Fibroblast of skin of left quadriceps (primary cell): ENCODE measurements at regions not wholly inside any gene's neighbourhood (a gene's known extent, or its start where the extent isn't known, plus 50 kb on each side); places are given as distances from the start of the nearest gene placed in this dataset.
A peak's percentile ranks its signal among the peaks of the same experiment; 100 is the strongest.

ENCODE experiments used
- DNase-seq, 2 experiments: peaks; one replicate each; pipeline ENCODE4 v3.0.0-alpha.2; 2013; ENCODE audit warnings: low read depth in 2 of 2

GRCh38 chr5:23368393-23368792, 139.0 kb upstream of the PRDM9 start:
- DNase-seq = no peak

- no peak for DNase-seq
Measured at GRCh38 chr5:23367874-23368273, 139.5 kb upstream of the PRDM9 start.

DNA sequence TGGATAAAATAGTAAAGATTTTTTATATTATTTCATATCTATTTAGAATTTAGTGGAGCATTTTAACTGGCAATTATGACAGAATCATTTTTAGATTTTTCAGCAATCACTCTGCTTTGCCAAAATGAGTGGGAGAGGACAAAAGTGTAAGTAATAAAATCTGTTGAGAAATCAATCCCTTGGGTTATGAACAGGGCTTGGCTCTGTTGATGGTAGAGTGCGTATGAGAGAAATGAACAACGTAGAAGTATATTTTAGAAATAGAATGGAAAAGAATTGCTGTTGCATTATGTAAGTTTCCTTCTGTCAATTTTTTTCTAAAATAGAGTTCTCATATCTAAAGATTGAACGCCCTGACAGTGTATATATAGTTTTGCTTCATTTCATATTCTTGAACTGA, 154.1 kb upstream of the PRDM9 start:
- DNase-seq = no peak

DNA sequence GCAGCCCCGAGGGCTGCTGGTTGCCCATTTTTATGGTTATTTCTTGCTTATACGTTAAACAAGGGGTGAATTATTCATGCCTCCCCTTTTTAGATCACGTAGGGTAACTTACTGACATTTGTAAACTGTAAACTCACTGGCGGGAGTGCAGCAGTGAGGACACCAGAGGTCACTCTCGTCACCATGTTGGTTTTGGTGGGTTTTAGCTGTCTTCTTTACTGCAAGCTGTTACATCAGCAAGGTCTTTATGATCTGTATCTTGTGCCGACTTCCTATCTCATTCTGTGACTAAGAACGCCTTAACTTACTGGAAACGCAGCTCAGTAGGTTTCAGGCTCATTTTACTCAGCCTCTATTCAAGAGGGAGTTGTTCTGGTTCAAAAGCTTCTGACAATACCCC, 155.0 kb upstream of the PRDM9 start:
- no peak for DNase-seq

DNA sequence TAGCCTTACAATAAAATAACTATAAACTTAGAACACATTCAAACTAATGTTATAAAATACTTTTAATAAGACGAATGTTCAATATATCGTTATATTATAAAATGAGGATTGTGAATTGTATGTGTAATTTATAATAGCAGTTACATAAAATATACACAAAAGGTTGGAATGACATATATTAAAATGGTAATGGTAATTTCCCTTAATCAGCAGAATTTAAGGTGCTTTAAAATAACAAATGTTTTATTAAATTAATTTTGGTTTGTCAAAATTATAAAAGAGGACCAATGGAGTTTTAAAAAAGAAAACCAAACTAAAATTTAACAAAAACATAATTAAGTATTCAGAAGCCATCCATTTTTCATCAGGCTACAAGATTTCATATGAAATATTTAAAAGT, 164.3 kb upstream of the PRDM9 start:
- no peak for DNase-seq

GRCh38 chr5:23332650-23333251, 174.7 kb upstream of the PRDM9 start:
- peak in 1 of 2 experiments; percentile 2 for DNase-seq

DNA sequence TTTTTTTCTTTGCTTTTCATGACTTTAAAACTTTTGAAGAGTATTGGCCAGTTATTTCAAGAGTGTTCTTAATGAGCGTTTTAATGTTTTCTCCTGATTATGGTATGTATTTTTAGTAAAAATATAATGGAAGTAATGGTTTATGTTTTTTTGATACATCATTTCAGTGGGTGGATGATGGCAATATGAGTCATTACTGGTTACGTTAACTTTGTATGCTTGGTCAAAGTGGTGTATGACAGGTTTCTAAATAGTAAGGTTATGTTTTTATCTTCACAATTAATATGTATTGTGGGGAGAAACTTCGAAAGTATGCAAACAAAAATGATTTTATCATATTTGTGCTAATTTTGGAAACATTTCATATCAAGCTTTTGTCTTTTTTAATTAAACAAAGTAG, 176.7 kb upstream of the PRDM9 start:
- DNase-seq = no peak

DNA sequence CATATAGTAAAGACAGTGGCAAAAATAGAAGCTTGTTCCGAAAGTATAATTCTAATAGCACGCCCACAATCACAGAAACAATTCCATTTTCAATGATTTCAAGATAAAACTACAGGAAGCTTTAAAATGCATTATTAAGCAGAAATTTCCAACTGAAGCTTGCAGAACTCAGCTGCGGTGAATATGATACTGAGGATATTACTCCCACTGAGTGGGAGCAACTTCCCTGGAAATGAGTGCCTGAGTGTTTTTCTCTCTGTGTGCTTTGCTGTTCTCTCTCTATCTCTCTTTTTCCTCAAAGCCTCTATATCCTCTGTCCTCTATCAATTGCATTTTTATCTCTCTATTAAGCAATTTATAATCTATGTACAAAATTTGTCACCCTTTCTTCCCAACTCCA, 187.5 kb upstream of the PRDM9 start:
- DNase-seq = no peak

- no peak for DNase-seq
Measured at GRCh38 chr5:23318960-23319359, 188.4 kb upstream of the PRDM9 start.

- no peak for DNase-seq
Measured at GRCh38 chr5:23318166-23318565, 189.2 kb upstream of the PRDM9 start.

DNA sequence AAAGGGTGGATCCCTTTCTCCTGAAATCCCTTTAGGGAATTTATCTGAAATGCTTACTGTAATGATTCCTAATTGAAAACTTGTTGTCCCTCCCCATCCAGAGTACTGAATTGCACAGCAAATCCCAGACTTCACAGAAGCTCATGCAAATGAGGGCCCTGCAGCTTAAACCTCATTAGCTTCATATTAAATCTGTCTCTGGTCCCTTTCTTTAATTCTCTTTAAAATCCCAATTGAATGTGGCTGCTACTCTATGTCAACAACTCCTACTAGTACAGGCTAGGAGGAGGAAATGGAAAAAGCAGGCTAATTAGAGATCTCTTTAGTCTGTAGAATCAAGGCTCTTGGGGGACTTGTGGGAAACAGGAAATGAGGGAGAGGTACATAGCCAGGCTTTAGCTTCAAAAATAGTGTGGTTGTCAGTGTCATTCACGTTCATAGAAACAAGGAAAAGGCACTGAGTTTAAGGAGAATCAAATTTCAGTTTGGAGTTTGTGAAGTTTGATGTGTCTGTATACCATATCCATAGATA, 191.3 kb upstream of the PRDM9 start:
- no peak for DNase-seq

DNA sequence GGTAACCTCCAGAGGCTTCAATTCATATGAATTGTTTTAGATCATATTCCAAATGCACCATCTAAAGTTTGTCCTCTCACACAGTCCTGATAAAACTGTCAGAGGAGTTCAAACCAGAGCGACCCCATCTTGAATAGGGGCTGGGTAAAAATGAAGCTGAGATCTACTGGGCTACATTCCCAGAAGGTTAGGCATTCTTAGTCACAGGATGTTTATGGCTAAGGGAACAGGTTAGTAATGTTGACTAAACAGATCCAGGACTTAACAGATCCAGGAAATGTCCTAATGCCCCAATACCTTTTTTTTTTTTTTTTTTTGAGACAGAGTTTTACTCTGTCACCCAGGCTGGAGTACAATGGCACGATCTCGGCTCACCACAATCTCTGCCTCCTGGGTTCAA, 192.6 kb upstream of the PRDM9 start:
- peak in 1 of 2 experiments; percentile 1 for DNase-seq

GRCh38 chr5:23305055-23305454, 202.4 kb upstream of the PRDM9 start:
- DNase-seq = no peak

DNA sequence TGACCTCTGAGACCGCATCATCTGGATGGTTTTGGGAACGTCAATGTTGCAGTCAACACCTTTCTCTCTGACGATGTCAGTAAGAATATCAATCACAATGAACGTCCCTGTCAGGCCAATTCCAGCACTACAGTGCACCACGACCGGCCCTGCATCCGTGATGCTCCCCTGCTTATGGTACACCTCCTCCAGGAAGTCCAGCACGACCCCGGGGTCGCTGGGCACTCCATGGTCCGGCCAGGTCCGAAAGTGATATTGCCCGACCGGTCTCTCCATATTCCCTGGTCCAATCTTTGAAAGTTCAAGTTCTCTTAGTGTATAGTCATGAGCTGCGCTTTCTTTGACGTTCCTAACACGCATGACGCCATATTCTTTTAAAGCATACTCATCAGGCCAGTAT, 203.6 kb upstream of the PRDM9 start:
- DNase-seq = no peak

DNA sequence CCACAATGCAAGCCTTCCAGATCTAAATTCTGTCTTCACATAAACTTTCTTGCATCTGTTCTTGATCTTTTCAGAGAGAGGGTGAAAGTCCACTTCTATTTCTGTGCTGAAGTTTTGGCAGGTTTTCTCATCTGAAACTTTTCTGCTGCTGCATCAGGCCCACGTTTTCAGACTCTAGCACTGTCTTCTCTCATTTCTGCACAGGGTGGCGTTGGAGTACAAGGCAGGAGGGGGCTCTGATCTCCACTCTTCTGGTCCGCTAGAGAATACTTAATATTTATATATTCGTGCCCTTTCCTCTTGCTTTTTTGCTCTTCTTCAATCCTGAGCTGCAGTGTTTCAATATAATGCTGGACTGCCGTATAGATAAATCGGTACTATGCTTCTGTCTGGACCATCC, 204.0 kb upstream of the PRDM9 start:
- DNase-seq = no peak

DNA sequence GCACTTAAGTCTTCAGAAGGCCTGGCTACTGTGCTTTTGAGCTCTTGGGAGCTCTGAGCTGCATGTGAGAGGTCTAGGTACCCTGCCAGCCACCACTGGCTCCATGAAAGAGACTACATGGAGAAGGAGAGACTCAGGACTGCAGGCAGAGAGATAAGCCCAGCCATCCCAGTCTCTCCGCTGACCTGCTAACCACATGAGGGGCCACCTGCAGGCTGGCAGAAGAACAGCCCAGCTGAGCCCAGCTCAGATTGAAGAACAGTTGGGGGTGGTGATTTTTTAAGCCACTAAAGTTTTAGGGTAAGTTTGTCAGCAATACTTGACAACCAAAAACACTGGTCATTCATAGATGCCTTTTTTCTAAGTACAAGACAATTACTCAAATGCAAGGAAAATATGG, 205.0 kb upstream of the PRDM9 start:
- DNase-seq = no peak

- peak; percentile 3 to 5 for DNase-seq
Measured at GRCh38 chr5:23289162-23289561, 218.2 kb upstream of the PRDM9 start.

GRCh38 chr5:23284656-23285055, 222.8 kb upstream of the PRDM9 start:
- no peak for DNase-seq

DNA sequence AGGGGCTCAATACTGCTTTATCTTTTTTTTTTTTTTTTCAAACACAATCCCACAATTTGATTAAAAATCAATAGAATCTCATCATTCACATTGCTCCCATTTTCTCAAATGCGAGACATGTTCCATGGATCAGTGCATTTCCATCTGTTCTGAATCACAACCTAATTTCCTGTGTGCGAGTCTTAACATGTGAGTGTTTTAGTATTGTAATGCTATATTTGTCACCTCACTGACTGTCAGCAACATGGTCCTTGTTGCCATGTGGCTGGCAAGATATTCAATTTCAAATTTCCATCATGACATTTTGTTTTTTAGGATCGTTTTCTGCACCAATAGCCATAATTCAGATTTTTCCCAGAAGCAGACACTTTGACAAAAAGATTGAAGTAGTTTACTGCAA, 233.2 kb upstream of the PRDM9 start:
- DNase-seq = no peak

GRCh38 chr5:23269981-23270380, 237.4 kb upstream of the PRDM9 start:
- no peak for DNase-seq

DNA sequence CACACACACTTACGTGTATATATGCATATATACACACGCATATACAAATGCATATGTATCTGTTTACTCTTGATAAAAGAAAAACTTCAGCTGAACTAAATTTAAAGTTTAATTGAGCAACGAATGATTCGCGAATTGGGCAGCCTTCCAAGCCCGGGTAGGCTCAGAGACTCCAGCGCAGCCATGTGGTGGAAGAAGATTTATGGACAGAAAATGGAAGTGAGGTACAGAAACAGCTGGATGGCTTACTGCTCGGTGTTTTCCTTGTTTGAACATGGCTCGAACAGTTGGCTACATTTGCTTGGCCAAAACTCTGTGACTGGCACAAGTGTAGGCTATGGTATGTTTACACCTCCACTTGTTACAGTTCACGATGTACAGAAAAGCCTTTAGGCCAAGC, 239.3 kb upstream of the PRDM9 start:
- peak; percentile 3 to 6 for DNase-seq

DNA sequence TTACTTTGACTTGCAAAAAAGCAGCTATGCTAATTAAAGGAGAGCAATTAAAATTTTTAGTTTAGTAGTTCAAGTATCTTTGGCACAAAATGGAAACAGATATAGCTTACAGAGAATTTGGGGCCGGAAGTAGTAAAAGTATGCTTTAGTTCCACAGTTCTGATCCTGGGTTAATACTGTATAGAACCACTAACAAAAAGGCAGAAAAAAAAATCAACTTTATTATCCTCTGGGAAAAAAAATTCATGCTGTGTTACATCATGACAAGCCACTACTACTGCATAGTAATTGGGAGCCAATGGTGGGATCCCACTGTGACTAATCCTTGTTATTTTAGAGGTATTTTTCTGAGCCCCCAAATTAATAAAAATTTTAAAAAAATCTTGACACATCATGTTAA, 246.8 kb upstream of the PRDM9 start:
- no peak for DNase-seq

GRCh38 chr5:23257656-23258055, 249.8 kb upstream of the PRDM9 start:
- DNase-seq = no peak

DNA sequence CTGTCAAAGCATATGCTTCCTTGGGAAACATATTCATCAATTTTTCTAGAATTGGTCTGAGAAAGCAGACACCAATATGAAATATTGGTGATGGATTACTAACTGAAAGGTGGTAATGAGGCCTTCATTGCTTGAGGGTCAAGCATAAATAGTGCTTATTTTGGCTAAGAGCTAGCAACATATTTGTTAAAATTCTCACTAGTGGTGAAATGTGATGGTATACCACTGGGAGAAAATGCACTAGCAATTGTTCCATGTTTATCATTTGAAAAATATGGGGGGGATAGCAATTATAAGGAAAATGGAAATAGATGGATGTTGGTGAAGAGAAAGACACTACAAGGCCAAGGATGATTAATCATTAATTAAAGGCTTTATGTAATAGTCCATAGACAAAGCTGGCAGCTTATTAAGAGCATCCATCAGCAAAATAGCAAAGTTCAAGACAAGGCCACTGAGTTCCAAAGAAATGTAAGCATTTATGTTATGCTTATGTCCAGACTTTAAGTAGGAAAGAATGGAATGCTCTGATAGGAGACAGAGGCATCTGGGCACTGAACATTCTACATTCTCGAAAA, 253.7 kb upstream of the PRDM9 start:
- DNase-seq = no peak
